ENCODE measurements at regions not wholly inside any gene's neighbourhood (a gene's known extent, or its start where the extent isn't known, plus 50 kb on each side); places are given as distances from the start of the nearest gene placed in this dataset.
"Not testable (repeated sequence)": the region's sequence is repeated elsewhere in the genome, so short reads cannot be mapped to it uniquely, and the experiment has no call there.

DNA sequence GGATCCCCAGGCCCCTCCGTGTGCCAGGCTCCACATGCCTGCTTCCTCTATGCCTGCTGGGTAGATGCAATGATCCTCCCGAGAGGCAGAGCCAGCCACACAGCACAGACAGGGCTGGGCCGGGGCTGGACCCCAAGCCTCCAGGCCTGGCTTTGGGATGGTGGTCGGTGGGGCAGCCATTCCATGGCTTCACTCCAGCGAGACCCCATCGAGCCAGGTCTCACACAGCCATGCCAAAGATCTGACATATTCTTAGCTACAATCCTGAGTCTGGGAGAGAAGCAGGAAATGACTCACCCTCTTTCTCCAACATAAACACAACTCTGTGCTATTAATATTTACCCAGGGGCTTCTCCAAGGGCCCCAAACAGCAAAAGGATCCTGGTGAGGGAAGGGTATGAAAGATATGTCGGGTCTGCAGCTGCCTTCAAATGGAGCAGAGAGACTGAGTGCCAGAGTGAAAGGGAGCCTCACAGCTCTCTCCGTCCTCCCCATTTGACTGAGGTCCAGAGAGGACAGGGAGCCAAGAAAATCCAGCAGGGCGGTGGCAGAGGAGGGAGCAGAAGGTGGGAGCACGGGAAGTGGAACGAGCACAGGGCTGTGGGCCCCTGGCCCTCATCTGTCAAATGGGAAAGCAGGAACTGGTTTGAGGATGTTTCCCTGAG is 639.5 kb downstream of the MATN1 start:
- WGBS, 3 donors, result 9 to 11% (median 11%) methylated on average over 11 of the region's 11 CpGs
- no peaks in the 10 kb centered on the region for H3K36me3 ChIP-seq
- no peak overlapping the region for H3K27ac ChIP-seq
- intact Hi-C loops (cut with DNase I), result loop anchor here in 1 of 4 donors (10.0 kb wide), 1 partner anchor 849 kb away; the partner anchor contains the start of genes MECR and PTPRU
- H3K27me3 ChIP-seq, result no peaks in the 10 kb centered on the region
- peaks cover 10% of the 10 kb centered on the region for H3K4me1 ChIP-seq (ENCODE audit: insufficient read depth)
- TF ChIP-seq POLR2A (IDR thresholded peaks at IDR 0.05) (no peak), EP300 (IDR thresholded peaks at IDR 0.05) (no peak)
- TF ChIP-seq, protein P1, sequence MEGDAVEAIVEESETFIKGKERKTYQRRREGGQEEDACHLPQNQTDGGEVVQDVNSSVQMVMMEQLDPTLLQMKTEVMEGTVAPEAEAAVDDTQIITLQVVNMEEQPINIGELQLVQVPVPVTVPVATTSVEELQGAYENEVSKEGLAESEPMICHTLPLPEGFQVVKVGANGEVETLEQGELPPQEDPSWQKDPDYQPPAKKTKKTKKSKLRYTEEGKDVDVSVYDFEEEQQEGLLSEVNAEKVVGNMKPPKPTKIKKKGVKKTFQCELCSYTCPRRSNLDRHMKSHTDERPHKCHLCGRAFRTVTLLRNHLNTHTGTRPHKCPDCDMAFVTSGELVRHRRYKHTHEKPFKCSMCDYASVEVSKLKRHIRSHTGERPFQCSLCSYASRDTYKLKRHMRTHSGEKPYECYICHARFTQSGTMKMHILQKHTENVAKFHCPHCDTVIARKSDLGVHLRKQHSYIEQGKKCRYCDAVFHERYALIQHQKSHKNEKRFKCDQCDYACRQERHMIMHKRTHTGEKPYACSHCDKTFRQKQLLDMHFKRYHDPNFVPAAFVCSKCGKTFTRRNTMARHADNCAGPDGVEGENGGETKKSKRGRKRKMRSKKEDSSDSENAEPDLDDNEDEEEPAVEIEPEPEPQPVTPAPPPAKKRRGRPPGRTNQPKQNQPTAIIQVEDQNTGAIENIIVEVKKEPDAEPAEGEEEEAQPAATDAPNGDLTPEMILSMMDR (IDR thresholded peaks at IDR 0.05), result no peak
- H3K9me3 ChIP-seq, result no peaks in the 10 kb centered on the region
- DNase-seq, result no peak
- H3K4me3 ChIP-seq, result no peak overlapping the region

- H3K27ac ChIP-seq, result no peak overlapping the region
- H3K4me1 ChIP-seq (ENCODE audit: insufficient read depth), result peaks cover 10% of the 10 kb centered on the region
- no peak for DNase-seq
- TF ChIP-seq, protein P1 (IDR thresholded peaks at IDR 0.05), result no peak
- WGBS, 3 donors, result 47 to 60% (median 54%) methylated on average over 6 of the region's 6 CpGs
- no peak overlapping the region for H3K4me3 ChIP-seq
- H3K27me3 ChIP-seq, result no peaks in the 10 kb centered on the region
- H3K36me3 ChIP-seq, result no peaks in the 10 kb centered on the region
- intact Hi-C loops (cut with DNase I), result loop anchor here in 1 of 4 donors (10.0 kb wide), 1 partner anchor 847 kb away; the partner anchor contains the start of genes MECR and PTPRU
- H3K9me3 ChIP-seq, result no peaks in the 10 kb centered on the region
Observed at GRCh38 chr1:30081379-30082102, 641.8 kb downstream of the MATN1 start.

DNA sequence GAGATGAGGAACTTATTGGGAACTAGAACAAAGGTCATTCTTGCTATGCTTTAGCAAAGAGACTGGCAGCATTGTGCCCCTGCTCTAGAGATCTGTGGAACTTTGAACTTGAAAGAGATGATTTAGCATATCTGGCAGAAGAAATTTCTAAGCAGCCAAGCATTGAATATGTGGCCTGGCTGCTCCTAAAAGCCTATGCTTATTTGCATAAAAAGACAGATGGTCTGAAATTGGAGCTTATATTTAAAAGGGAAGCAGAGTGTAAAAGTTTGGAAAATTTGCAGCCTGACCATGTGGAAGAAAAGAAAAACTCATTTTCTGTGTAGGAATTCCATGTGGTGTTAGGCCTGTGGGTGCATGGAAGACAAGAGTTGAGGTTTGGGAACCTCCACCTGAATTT is 647.5 kb downstream of the MATN1 start:
- H3K27me3 ChIP-seq; H3K4me3 ChIP-seq; DNase-seq; H3K4me1 ChIP-seq (ENCODE audit: insufficient read depth); H3K36me3 ChIP-seq; H3K9me3 ChIP-seq; intact Hi-C loops (cut with DNase I); H3K27ac ChIP-seq: not testable (repeated sequence)

- Histone ChIP-seq H3K27ac (no peak overlapping the region), H3K4me3 (no peak overlapping the region), H3K9me3 (no peaks in the 10 kb centered on the region), H3K36me3 (no peaks in the 10 kb centered on the region), H3K27me3 (no peaks in the 10 kb centered on the region), H3K4me1 (ENCODE audit: insufficient read depth) (no peaks in the 10 kb centered on the region)
- DNase-seq, result no peak
- intact Hi-C loops (cut with DNase I), result no loop called here
- TF ChIP-seq, protein P1 (IDR thresholded peaks at IDR 0.05), result no peak
- TF ChIP-seq EP300 (IDR thresholded peaks at IDR 0.05), result no peak
- no peak for TF ChIP-seq POLR2A (IDR thresholded peaks at IDR 0.05)
- WGBS, 3 donors, result 86 to 90% (median 87%) methylated on average over 9 of the region's 9 CpGs
Observed at GRCh38 chr1:30068787-30069472, 654.5 kb downstream of the MATN1 start.

Measured in ovary (tissue), 7 donors.